D721Med (cell line): ENCODE measurements at regions not wholly inside any gene's neighbourhood (a gene's known extent, or its start where the extent isn't known, plus 50 kb on each side); places are given as distances from the start of the nearest gene placed in this dataset.

Experiments used
- DNase-seq: peaks from one replicate; pipeline ENCODE4 v3.0.0; 2011; ENCODE audit warnings: low spot score; ENCODE audit not compliant: insufficient read length
- FAIRE-seq: peaks from 2 replicates; lab custom pipeline; 2011; peaks lifted over from hg19 to GRCh38; lab: Jason Lieb, UNC
- TF ChIP-seq, protein P1 (sequence below): IDR thresholded peaks from 2 replicates; pipeline ENCODE4 v1.5.1; 2012; ENCODE audit warnings: mild to moderate bottlenecking, control low read depth; ENCODE audit not compliant: insufficient read depth; ENCODE audit errors: missing control alignments

DNA sequence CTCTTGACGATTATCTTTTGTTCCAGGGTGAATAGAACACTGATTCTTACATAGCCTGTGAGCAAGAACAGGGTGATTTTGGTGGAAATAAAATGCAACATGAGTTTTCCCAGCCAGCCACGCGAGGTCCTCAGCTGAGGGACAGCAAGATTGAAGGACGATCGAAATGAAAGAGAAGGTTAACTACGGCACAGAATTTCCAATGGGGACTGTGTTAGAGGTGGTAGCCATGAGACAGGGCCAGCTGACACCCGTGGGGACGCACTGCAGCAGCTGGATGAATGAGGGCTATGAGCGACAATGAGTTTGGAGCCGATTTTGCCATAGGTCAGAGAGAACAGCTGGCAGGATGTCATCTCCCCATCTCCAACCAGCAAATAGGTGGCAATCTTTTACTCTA, 243.4 kb upstream of the PELI2 start:
- no peak for FAIRE-seq
- DNase-seq = no peak
- TF ChIP-seq, protein P1, sequence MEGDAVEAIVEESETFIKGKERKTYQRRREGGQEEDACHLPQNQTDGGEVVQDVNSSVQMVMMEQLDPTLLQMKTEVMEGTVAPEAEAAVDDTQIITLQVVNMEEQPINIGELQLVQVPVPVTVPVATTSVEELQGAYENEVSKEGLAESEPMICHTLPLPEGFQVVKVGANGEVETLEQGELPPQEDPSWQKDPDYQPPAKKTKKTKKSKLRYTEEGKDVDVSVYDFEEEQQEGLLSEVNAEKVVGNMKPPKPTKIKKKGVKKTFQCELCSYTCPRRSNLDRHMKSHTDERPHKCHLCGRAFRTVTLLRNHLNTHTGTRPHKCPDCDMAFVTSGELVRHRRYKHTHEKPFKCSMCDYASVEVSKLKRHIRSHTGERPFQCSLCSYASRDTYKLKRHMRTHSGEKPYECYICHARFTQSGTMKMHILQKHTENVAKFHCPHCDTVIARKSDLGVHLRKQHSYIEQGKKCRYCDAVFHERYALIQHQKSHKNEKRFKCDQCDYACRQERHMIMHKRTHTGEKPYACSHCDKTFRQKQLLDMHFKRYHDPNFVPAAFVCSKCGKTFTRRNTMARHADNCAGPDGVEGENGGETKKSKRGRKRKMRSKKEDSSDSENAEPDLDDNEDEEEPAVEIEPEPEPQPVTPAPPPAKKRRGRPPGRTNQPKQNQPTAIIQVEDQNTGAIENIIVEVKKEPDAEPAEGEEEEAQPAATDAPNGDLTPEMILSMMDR = no peak

DNA sequence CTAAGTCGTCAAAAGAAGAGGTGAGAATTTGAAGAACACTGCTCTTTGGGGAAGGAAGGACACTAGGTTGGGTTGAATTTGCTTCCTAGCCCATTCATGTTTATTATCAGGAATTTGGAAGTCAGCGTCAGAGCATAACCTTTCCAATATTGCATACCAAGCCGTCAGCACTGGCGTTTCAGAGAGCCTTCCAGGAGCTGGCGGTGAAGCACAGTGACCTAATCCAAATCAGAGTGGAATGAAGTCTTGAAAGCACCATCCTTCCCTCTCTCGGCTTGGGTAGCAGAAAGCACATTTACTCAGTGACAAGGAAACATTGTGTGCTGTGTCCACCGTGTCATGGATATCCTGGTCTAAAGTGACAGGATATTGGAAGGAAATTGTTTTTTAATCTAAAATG, 240.3 kb upstream of the PELI2 start:
- FAIRE-seq (no peak), DNase-seq (no peak)
- TF ChIP-seq, protein P1 = no peak

GRCh38 chr14:55881577-55882241, 236.5 kb upstream of the PELI2 start:
- TF ChIP-seq, protein P1 = no peak
- DNase-seq (no peak), FAIRE-seq (no peak)

DNA sequence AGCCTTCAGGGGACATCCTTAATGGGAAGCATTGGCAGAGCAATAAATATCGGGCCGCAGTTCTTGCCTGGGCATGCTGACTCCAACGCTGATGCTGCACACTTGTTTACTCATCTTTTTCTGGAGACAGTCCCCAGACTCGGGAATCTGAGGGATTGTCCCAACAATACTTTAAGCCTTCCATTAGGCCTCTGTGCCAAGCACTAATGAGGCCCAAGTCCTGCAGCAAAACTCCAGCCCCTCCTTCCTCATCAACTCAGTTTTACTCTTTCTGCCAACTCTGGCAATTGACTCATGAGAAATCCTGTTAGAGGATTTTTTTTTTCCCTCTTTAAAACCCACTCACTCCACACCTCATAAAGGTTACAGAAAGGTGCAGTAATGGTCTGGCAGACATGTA, 233.4 kb upstream of the PELI2 start:
- no peak for FAIRE-seq
- TF ChIP-seq, protein P1 = no peak

DNA sequence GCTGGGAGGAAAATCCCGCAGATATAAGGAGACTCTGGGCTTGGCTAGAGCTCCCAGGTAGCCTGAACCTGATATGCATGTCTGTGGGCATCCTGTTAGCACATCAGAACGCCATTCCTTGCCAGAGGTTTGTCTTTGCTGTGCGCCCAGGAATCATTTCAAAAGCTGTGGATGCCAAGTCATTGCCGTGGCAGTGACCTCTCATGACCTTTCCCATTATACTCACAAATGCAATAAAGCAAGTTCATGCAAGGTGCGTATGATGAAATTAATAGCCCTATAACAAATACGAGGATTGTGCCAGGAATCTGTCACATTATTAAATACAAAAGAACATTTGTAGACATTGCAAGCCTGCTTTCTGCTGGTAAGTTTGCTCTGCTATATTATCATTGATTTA, 229.1 kb upstream of the PELI2 start:
- TF ChIP-seq, protein P1 = no peak
- FAIRE-seq (no peak), DNase-seq (no peak)

More for the DNA sequence above, 233.4 kb upstream of the PELI2 start:
- DNase-seq = no peak

GRCh38 chr14:55891692-55892091, 226.5 kb upstream of the PELI2 start:
- TF ChIP-seq, protein P1 = no peak
- DNase-seq (no peak), FAIRE-seq (no peak)

DNA sequence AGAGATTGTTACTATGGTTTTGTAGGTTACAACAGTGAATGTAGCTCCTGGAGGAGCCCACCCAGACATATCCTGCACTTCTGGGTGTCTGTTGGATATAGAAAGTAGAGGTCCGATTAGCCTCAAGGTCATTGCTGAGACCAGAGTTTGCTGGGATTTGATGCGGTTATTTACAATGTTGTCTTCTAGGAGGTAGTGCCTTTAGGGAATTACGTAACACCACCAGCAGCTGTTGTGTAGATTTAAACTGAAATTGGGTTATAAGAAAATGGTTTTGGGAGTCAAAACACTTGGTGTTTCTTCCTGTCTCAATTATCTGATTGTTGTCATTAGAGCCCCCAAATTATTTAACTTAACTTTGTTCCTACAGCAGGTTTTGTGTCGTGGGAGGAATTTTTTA, 225.3 kb upstream of the PELI2 start:
- no peak for FAIRE-seq
- TF ChIP-seq, protein P1 = no peak
- DNase-seq = no peak
